Gastrocnemius medialis (tissue), 4 donors: ENCODE measurements at regions not wholly inside any gene's neighbourhood (a gene's known extent, or its start where the extent isn't known, plus 50 kb on each side); places are given as distances from the start of the nearest gene placed in this dataset.

ENCODE experiments used
- POLR2A ChIP-seq, 2 donors: fragments of 450-650 bp; IDR thresholded peaks; one replicate each; pipeline ENCODE4 v1.6.1; 2017; ENCODE audit warnings: antibody characterized with exemption in 2 of 2, mild to moderate bottlenecking in 2 of 2, moderate library complexity in 2 of 2
- TF ChIP-seq, protein P1 (sequence below), 5 experiments: fragments of 450-650 bp in 3 of 5; fragments of 200-600 bp in 2 of 5; sonication (generic) in 2 of 5; IDR thresholded peaks in 4 of 5; conservative IDR thresholded peaks in 1 of 5; 1 replicate in 4 of 5; 2 replicates in 1 of 5; pipeline ENCODE4 v1.5.1; 2016 to 2019; ENCODE audit warnings: antibody characterized with exemption in 5 of 5, mild to moderate bottlenecking in 3 of 5, moderate library complexity in 3 of 5

DNA sequence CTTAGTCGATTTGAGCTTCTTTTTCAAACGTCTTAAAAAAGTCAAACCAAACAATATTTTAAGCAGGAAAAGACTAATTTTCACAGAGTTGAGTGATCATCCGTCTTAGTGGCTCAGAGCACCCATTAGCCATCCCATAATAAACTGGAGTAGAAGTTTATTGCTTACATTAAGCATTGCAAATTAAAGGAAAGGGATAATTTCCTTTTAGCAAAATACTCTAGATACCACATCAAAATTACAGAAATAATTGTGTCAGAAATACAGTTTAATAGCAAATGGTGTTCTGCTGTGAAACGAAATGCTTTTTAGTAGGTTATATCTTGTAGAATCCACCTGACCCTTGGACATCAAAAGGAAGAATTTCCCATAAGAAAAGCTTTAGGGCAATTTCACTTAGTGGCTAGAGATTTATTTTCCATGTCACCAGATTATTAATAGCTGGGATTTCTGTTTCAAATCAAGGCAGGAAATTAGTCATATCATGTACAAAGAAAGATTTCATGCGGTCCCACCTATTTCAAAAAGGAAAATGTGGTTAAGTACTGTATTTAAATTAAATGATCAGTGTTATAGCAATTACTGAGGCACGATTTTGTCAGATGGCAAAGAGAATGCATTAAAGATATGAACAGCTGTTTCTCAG is 96.2 kb downstream of the NPTX2 start:
- TF ChIP-seq, protein P1, sequence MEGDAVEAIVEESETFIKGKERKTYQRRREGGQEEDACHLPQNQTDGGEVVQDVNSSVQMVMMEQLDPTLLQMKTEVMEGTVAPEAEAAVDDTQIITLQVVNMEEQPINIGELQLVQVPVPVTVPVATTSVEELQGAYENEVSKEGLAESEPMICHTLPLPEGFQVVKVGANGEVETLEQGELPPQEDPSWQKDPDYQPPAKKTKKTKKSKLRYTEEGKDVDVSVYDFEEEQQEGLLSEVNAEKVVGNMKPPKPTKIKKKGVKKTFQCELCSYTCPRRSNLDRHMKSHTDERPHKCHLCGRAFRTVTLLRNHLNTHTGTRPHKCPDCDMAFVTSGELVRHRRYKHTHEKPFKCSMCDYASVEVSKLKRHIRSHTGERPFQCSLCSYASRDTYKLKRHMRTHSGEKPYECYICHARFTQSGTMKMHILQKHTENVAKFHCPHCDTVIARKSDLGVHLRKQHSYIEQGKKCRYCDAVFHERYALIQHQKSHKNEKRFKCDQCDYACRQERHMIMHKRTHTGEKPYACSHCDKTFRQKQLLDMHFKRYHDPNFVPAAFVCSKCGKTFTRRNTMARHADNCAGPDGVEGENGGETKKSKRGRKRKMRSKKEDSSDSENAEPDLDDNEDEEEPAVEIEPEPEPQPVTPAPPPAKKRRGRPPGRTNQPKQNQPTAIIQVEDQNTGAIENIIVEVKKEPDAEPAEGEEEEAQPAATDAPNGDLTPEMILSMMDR (IDR thresholded peaks at IDR 0.05 in 4 of 5, conservative IDR thresholded peaks at IDR 0.05 in 1 of 5) = no peak
- no peak for TF ChIP-seq POLR2A (IDR thresholded peaks at IDR 0.05)
